HCT116 (cell line): ENCODE measurements at regions not wholly inside any gene's neighbourhood (a gene's known extent, or its start where the extent isn't known, plus 50 kb on each side); places are given as distances from the start of the nearest gene placed in this dataset.

Source experiments
- CTCF ChIP-seq, 3 experiments: fragments of 200-600 bp in 1 of 3; sonication (generic) in 1 of 3; IDR thresholded peaks in 2 of 3; conservative IDR thresholded peaks in 1 of 3; 2 replicates each; pipeline ENCODE4 v1.5.1; 2012 to 2017; ENCODE audit warnings: low read depth in 2 of 3, low read length in 2 of 3, antibody characterized with exemption in 1 of 3, borderline replicate concordance in 1 of 3, control low read depth in 1 of 3, mild to moderate bottlenecking in 1 of 3, mixed read lengths in 1 of 3, mixed run types in 1 of 3, moderate library complexity in 1 of 3; ENCODE audit not compliant: insufficient read depth in 1 of 3
- EZH2phosphoT487 ChIP-seq: fragments of 200-600 bp; IDR thresholded peaks from 2 replicates; pipeline ENCODE4 v1.6.1; 2018; ENCODE audit warnings: antibody characterized with exemption, borderline replicate concordance
- FOSL1 ChIP-seq: IDR thresholded peaks from 2 replicates; pipeline ENCODE4 v1.6.1; 2012; ENCODE audit warnings: low read depth
- MAX ChIP-seq: IDR thresholded peaks from 2 replicates; pipeline ENCODE4 v1.6.1; 2012
- POLR2AphosphoS5 ChIP-seq: IDR thresholded peaks from 2 replicates; pipeline ENCODE4 v1.6.1; 2011; ENCODE audit warnings: mild to moderate bottlenecking, low read depth, low read length, moderate library complexity
- REST ChIP-seq: IDR thresholded peaks from 2 replicates; pipeline ENCODE4 v1.6.1; 2012; ENCODE audit warnings: low read depth
- SP1 ChIP-seq: IDR thresholded peaks from 2 replicates; pipeline ENCODE4 v1.6.1; 2012; ENCODE audit warnings: low read depth

GRCh38 chr18:77737405-77737804 is 487.8 kb downstream of the GALR1 start:
- TF ChIP-seq CTCF (IDR thresholded peaks at IDR 0.05 in 2 of 3, conservative IDR thresholded peaks at IDR 0.05 in 1 of 3; ENCODE audit: borderline replicate concordance in 1 of 3, insufficient read depth in 1 of 3, low read depth in 2 of 3, low read length in 2 of 3) (no peak), SP1 (no peak), MAX (no peak), POLR2AphosphoS5 (no peak), FOSL1 (no peak), EZH2phosphoT487 (no peak), REST (no peak)
